Lower leg skin (tissue), 4 donors: ENCODE measurements at regions not wholly inside any gene's neighbourhood (a gene's known extent, or its start where the extent isn't known, plus 50 kb on each side); places are given as distances from the start of the nearest gene placed in this dataset.
A peak's percentile ranks its signal among the peaks of the same experiment; 100 is the strongest.

Experiments used
- DNase-seq, 2 donors: peaks; one replicate each; pipeline ENCODE4 v3.0.0-alpha.2; 2019; ENCODE audit warnings: low spot score in 2 of 2
- H3K4me3 ChIP-seq: fragments of 200-600 bp; sonication (generic); 2 replicates; pipeline ENCODE4 v1.5.1; 2017; ENCODE audit warnings: mild to moderate bottlenecking, low read depth; ENCODE audit not compliant: poor library complexity, severe bottlenecking
- POLR2A ChIP-seq, 2 donors: fragments of 450-650 bp; IDR thresholded peaks; one replicate each; pipeline ENCODE4 v1.6.1; 2016 to 2017; ENCODE audit warnings: antibody characterized with exemption in 2 of 2, mild to moderate bottlenecking in 1 of 2, moderate library complexity in 1 of 2
- WGBS, 2 donors: methylation state at CpG; one replicate each; pipeline ENCODE4 v1.1.5; 2018; 5-methylcytosine and 5-hydroxymethylcytosine counted together
- intact Hi-C: fragments of 100-400 bp; cut with DNase I; formaldehyde crosslinking; loops from one replicate; pipeline ENCODE4 v1.15.0; 2023; ENCODE audit warnings: low total_unique reads
- TF ChIP-seq, protein P1 (sequence below), 3 donors: fragments of 450-650 bp; IDR thresholded peaks; one replicate each; pipeline ENCODE4 v1.5.1; 2016; ENCODE audit warnings: antibody characterized with exemption in 3 of 3, mild to moderate bottlenecking in 3 of 3, moderate library complexity in 2 of 3

- H3K4me3 ChIP-seq: no peak overlapping the region
- intact Hi-C loops: no loop called here
- WGBS, 2 donors: 67 to 84% methylated on average over 4 of the region's 4 CpGs
- no peak for DNase-seq
- TF ChIP-seq, protein P1, sequence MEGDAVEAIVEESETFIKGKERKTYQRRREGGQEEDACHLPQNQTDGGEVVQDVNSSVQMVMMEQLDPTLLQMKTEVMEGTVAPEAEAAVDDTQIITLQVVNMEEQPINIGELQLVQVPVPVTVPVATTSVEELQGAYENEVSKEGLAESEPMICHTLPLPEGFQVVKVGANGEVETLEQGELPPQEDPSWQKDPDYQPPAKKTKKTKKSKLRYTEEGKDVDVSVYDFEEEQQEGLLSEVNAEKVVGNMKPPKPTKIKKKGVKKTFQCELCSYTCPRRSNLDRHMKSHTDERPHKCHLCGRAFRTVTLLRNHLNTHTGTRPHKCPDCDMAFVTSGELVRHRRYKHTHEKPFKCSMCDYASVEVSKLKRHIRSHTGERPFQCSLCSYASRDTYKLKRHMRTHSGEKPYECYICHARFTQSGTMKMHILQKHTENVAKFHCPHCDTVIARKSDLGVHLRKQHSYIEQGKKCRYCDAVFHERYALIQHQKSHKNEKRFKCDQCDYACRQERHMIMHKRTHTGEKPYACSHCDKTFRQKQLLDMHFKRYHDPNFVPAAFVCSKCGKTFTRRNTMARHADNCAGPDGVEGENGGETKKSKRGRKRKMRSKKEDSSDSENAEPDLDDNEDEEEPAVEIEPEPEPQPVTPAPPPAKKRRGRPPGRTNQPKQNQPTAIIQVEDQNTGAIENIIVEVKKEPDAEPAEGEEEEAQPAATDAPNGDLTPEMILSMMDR (IDR thresholded peaks at IDR 0.05): no peak
- no peak for TF ChIP-seq POLR2A (IDR thresholded peaks at IDR 0.05)
Measured at GRCh38 chr4:54526560-54526959, 131.2 kb upstream of the KIT start.

GRCh38 chr4:54527532-54527931, 130.2 kb upstream of the KIT start:
- TF ChIP-seq, protein P1 (IDR thresholded peaks at IDR 0.05): no peak
- TF ChIP-seq POLR2A (IDR thresholded peaks at IDR 0.05): no peak
- no peak for DNase-seq
- 83 to 86% methylated on average over 6 of the region's 6 CpGs for WGBS, 2 donors
- no peak overlapping the region for H3K4me3 ChIP-seq
- intact Hi-C loops: no loop called here

DNA sequence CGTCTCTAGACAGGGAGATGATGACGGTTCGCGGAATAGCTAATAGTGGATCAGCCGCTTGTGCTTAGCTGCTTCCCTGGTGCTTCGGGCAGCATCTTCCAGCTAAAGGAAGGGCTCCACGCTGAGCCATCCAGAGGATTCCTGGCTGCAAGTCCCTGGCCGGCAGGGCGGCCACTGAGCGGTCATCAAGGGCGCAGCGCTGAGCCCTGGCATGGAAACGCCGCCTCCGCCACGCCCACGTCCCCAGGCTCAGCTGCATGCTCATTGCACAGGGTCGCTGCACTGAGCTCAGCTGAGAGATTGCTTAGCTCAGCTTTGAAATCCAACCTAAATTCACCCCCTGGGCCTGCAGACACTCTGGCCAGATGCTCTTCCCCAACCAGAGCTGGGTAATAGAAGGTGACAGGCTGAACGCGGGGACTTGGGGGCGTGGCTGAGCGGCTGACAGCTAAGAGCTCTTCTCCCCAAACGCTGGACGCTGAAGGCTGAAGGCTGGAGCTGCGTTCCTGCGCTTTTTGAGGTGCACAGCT, 118.2 kb upstream of the KIT start:
- no peak overlapping the region for H3K4me3 ChIP-seq
- WGBS, 2 donors: 7 to 12% methylated on average over 22 to 24 of the region's 26 CpGs
- intact Hi-C loops: no loop called here
- peak in 1 of 2 donors; percentile 89 for DNase-seq
- TF ChIP-seq POLR2A (IDR thresholded peaks at IDR 0.05): no peak
- TF ChIP-seq, protein P1 (IDR thresholded peaks at IDR 0.05): no peak

GRCh38 chr4:54540931-54541330, 116.8 kb upstream of the KIT start:
- H3K4me3 ChIP-seq: no peak overlapping the region
- intact Hi-C loops: no loop called here
- TF ChIP-seq, protein P1 (IDR thresholded peaks at IDR 0.05): no peak
- TF ChIP-seq POLR2A (IDR thresholded peaks at IDR 0.05): no peak
- DNase-seq: no peak
- WGBS, 2 donors: 76% methylated on average over 2 of the region's 2 CpGs

GRCh38 chr4:54541426-54542118, 116.2 kb upstream of the KIT start:
- intact Hi-C loops: no loop called here
- H3K4me3 ChIP-seq: no peak overlapping the region
- TF ChIP-seq, protein P1 (IDR thresholded peaks at IDR 0.05): no peak
- no peak for TF ChIP-seq POLR2A (IDR thresholded peaks at IDR 0.05)
- no peak for DNase-seq
- 62 to 73% methylated on average over 10 of the region's 10 CpGs for WGBS, 2 donors

- intact Hi-C loops: no loop called here
- no peak for DNase-seq
- no peak overlapping the region for H3K4me3 ChIP-seq
- WGBS, 2 donors: 75 to 76% methylated on average over 2 of the region's 2 CpGs
- TF ChIP-seq, protein P1 (IDR thresholded peaks at IDR 0.05): no peak
- no peak for TF ChIP-seq POLR2A (IDR thresholded peaks at IDR 0.05)
Measured at GRCh38 chr4:54542119-54542438, 115.7 kb upstream of the KIT start.
